Endothelial cell of umbilical vein (primary cell): ENCODE measurements at regions not wholly inside any gene's neighbourhood (a gene's known extent, or its start where the extent isn't known, plus 50 kb on each side); places are given as distances from the start of the nearest gene placed in this dataset.

Experiments used
- BruUV-seq: library from RNA; stranded (reverse); fragments of 400-500 nt; replicated peaks from 2 replicates; lab custom pipeline; 2021; lab: Mats Ljungman, UMichigan
- CTCF ChIA-PET: fragments of 300-600, 350-600 bp; sonication (Branson Sonifier 250); formaldehyde crosslinking; loops from one replicate; lab custom pipeline; 2021; ENCODE audit warnings: antibody characterized with exemption, inconsistent platforms; lab: Charles Lee
- POLR2A ChIA-PET: fragments of 300-600, 350-600 bp; sonication (Branson Sonifier 250); formaldehyde crosslinking; loops from one replicate; lab custom pipeline; 2021; ENCODE audit warnings: antibody characterized with exemption, inconsistent platforms; lab: Charles Lee
- DNase-seq: peaks from one replicate; pipeline ENCODE4 v3.0.0-alpha.2; 2011; ENCODE audit warnings: low read depth, low spot score
- FAIRE-seq: peaks from 2 replicates; lab custom pipeline; 2011; peaks lifted over from hg19 to GRCh38; lab: Jason Lieb, UNC
- H2AFZ ChIP-seq: 2 replicates; pipeline ENCODE4 v1.6.0; 2012; ENCODE audit warnings: low read depth, low read length, control low read depth, inconsistent platforms
- H3K27ac ChIP-seq: 2 replicates; pipeline ENCODE4 v1.5.1; 2011; ENCODE audit warnings: low read depth, mild to moderate bottlenecking, control low read depth, low read length, moderate library complexity; ENCODE audit not compliant: insufficient read depth
- H3K27me3 ChIP-seq, 2 experiments: 2 replicates each; pipeline versions ENCODE4 v1.6.0 to v1.6.1; 2011; ENCODE audit warnings: low read length in 2 of 2, mixed read lengths in 1 of 2; ENCODE audit not compliant: control insufficient read depth in 2 of 2, insufficient read depth in 2 of 2
- H3K36me3 ChIP-seq, 2 experiments: 2 replicates in 1 of 2; 3 replicates in 1 of 2; pipeline ENCODE4 v1.5.1; 2011; ENCODE audit warnings: low read length in 2 of 2, mild to moderate bottlenecking in 1 of 2, moderate library complexity in 1 of 2; ENCODE audit not compliant: control insufficient read depth in 2 of 2, insufficient read depth in 2 of 2; ENCODE audit errors: extremely low read depth in 1 of 2
- H3K4me1 ChIP-seq: 3 replicates; pipeline ENCODE4 v1.5.1; 2011; ENCODE audit warnings: mild to moderate bottlenecking, low read length; ENCODE audit not compliant: control insufficient read depth, insufficient read depth; ENCODE audit errors: extremely low read depth
- H3K4me2 ChIP-seq: 2 replicates; pipeline ENCODE4 v1.6.1; 2011; ENCODE audit warnings: low read length, control low read depth, mixed read lengths; ENCODE audit not compliant: insufficient read depth
- H3K4me3 ChIP-seq, 3 experiments: fragments of 200-600 bp in 1 of 3; sonication (generic), shearing (Covaris generic) in 1 of 3; replicated peaks in 1 of 3; 2 replicates each; pipeline ENCODE4 v1.5.1; 2011 to 2016; ENCODE audit warnings: control low read depth in 3 of 3, low read length in 3 of 3, mild to moderate bottlenecking in 2 of 3, inconsistent platforms in 1 of 3, low read depth in 1 of 3, moderate library complexity in 1 of 3; ENCODE audit not compliant: insufficient read depth in 1 of 3
- H3K79me2 ChIP-seq: 2 replicates; pipeline ENCODE4 v1.6.0; 2012; ENCODE audit warnings: low read length, inconsistent platforms; ENCODE audit not compliant: control insufficient read depth, insufficient read depth
- H3K9ac ChIP-seq: replicated peaks from 2 replicates; pipeline ENCODE3; 2011; ENCODE audit warnings: low read length, control low read depth; ENCODE audit not compliant: insufficient read depth; ENCODE audit errors: extremely low read depth
- H3K9me1 ChIP-seq: replicated peaks from 3 replicates; pipeline ENCODE4 v1.6.0; 2011; ENCODE audit warnings: mild to moderate bottlenecking, low read length; ENCODE audit not compliant: control insufficient read depth, insufficient read depth; ENCODE audit errors: extremely low read depth
- H3K9me3 ChIP-seq: replicated peaks from 2 replicates; pipeline ENCODE4 v1.5.1; 2012; ENCODE audit warnings: low read length, inconsistent platforms; ENCODE audit not compliant: control insufficient read depth, insufficient read depth
- H4K20me1 ChIP-seq: replicated peaks from 2 replicates; pipeline ENCODE3; 2011; ENCODE audit warnings: mild to moderate bottlenecking, low read length; ENCODE audit not compliant: control insufficient read depth, insufficient read depth; ENCODE audit errors: extremely low read depth
- EZH2 ChIP-seq: IDR thresholded peaks from 2 replicates; pipeline ENCODE4 v1.6.1; 2012; ENCODE audit warnings: borderline replicate concordance, low read depth, mild to moderate bottlenecking, moderate library complexity, low read length, inconsistent platforms; ENCODE audit not compliant: severe bottlenecking
- FOS ChIP-seq: IDR thresholded peaks from 2 replicates; pipeline ENCODE4 v1.6.1; 2011; ENCODE audit warnings: mild to moderate bottlenecking, low read length, moderate library complexity, borderline replicate concordance; ENCODE audit not compliant: insufficient read depth
- GATA2 ChIP-seq: IDR thresholded peaks from 2 replicates; pipeline ENCODE4 v1.7.0; 2011; ENCODE audit warnings: low read depth, mild to moderate bottlenecking, moderate library complexity, mixed read lengths, low read length; ENCODE audit not compliant: insufficient read length, insufficient read depth
- JUN ChIP-seq: IDR thresholded peaks from 2 replicates; pipeline ENCODE4 v1.6.1; 2011; ENCODE audit warnings: borderline replicate concordance, low read depth; ENCODE audit not compliant: insufficient read length, insufficient read depth
- MYC ChIP-seq: IDR thresholded peaks from one replicate; pipeline ENCODE4 v1.6.1; 2011; ENCODE audit warnings: mild to moderate bottlenecking, low read depth, low read length
- POLR2A ChIP-seq: IDR thresholded peaks from 2 replicates; pipeline ENCODE4 v1.6.1; 2012; ENCODE audit warnings: low read depth, mild to moderate bottlenecking, control low read depth, low read length
- POLR2AphosphoS5 ChIP-seq: IDR thresholded peaks from 2 replicates; pipeline ENCODE4 v1.6.1; 2012; ENCODE audit warnings: low read depth, mild to moderate bottlenecking, control low read depth, low read length, moderate library complexity; ENCODE audit not compliant: insufficient read depth
- dilution Hi-C: fragments of 300-500 bp; cut with MboI; formaldehyde crosslinking; loops from one replicate; pipeline ENCODE4 v1.15.0; 2019; ENCODE audit warnings: low sequenced_read_pairs; ENCODE audit not compliant: extremely low pct_ligation_motif_present
- intact Hi-C: fragments of 100-400 bp; cut with micrococcal nuclease; formaldehyde crosslinking; loops from one replicate; pipeline ENCODE4 v1.10.0; 2022
- TF ChIP-seq, protein P1 (sequence below): IDR thresholded peaks from 2 replicates; pipeline ENCODE4 v1.6.1; 2011; ENCODE audit not compliant: insufficient read depth, insufficient read length
- TF ChIP-seq, protein P2 (sequence below), 2 donors: IDR thresholded peaks; 1 replicate in 1 of 2; 2 replicates in 1 of 2; pipeline ENCODE4 v1.5.1; 2011; ENCODE audit warnings: low read length in 2 of 2, mild to moderate bottlenecking in 2 of 2, moderate library complexity in 2 of 2, control low read depth in 1 of 2, inconsistent platforms in 1 of 2, low read depth in 1 of 2; ENCODE audit not compliant: insufficient read depth in 1 of 2; ENCODE audit errors: extremely low read depth in 1 of 2

DNA sequence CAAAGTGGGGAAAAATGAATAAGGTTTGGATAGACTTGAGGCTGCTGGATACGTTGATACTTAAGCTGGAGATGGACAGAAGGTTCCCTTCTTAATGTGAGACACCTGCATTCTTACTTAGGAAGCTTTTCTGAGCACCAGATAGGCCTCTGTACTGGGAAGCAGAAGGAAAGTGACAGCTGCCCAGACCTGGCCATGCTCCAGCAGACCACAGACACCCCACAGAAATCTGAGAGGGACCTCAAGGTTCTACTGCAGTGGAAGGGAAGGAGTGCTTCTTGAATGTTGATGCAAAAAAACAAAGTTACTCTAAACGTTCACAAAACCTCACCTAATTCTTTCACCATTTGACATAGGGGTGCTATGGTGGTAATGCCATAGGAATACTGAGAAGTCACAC, 642.1 kb upstream of the ID2 start:
- no TSS peak for BruUV-seq
- TF ChIP-seq GATA2 (no peak), EZH2 (no peak), JUN (no peak), MYC (no peak), POLR2AphosphoS5 (no peak), POLR2A (no peak), FOS (no peak)
- TF ChIP-seq, protein P1, sequence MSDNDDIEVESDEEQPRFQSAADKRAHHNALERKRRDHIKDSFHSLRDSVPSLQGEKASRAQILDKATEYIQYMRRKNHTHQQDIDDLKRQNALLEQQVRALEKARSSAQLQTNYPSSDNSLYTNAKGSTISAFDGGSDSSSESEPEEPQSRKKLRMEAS = no peak
- TF ChIP-seq, protein P2, sequence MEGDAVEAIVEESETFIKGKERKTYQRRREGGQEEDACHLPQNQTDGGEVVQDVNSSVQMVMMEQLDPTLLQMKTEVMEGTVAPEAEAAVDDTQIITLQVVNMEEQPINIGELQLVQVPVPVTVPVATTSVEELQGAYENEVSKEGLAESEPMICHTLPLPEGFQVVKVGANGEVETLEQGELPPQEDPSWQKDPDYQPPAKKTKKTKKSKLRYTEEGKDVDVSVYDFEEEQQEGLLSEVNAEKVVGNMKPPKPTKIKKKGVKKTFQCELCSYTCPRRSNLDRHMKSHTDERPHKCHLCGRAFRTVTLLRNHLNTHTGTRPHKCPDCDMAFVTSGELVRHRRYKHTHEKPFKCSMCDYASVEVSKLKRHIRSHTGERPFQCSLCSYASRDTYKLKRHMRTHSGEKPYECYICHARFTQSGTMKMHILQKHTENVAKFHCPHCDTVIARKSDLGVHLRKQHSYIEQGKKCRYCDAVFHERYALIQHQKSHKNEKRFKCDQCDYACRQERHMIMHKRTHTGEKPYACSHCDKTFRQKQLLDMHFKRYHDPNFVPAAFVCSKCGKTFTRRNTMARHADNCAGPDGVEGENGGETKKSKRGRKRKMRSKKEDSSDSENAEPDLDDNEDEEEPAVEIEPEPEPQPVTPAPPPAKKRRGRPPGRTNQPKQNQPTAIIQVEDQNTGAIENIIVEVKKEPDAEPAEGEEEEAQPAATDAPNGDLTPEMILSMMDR (IDR thresholded peaks at IDR 0.05; ENCODE audit: extremely low read depth in 1 of 2, insufficient read depth in 1 of 2, low read depth in 1 of 2, low read length in 2 of 2) = no peak
- Histone ChIP-seq H3K9me3 (peaks cover 2% of the 10 kb centered on the region), H3K36me3 (no peaks in the 10 kb centered on the region), H3K27me3 (no peaks in the 10 kb centered on the region), H3K79me2 (no peaks in the 10 kb centered on the region), H3K27ac (no peak overlapping the region), H3K9me1 (no peaks in the 10 kb centered on the region), H3K4me3 (no peak overlapping the region), H4K20me1 (no peaks in the 10 kb centered on the region), H3K4me2 (no peak overlapping the region), H3K9ac (no peak overlapping the region), H2AFZ (no peak overlapping the region), H3K4me1 (no peaks in the 10 kb centered on the region)
- DNase-seq (no peak), FAIRE-seq (no peak)
- ChIA-PET POLR2A (no interaction called here), CTCF (no interaction called here)
- dilution Hi-C loops = no loop called here
- intact Hi-C loops = no loop called here
